Esophagus muscularis mucosa (tissue), 4 donors: ENCODE measurements at regions not wholly inside any gene's neighbourhood (a gene's known extent, or its start where the extent isn't known, plus 50 kb on each side); places are given as distances from the start of the nearest gene placed in this dataset.

Source experiments
- CTCF ChIP-seq, 3 experiments: fragments of 200-600 bp in 2 of 3; fragments of 450-650 bp in 1 of 3; sonication (generic) in 2 of 3; IDR thresholded peaks; one replicate each; pipeline ENCODE4 v1.5.1; 2017 to 2019; ENCODE audit warnings: antibody characterized with exemption in 3 of 3, mild to moderate bottlenecking in 2 of 3, moderate library complexity in 1 of 3
- EP300 ChIP-seq: sonication (generic); formaldehyde crosslinking; IDR thresholded peaks from one replicate; pipeline ENCODE4 v1.6.1; 2017; ENCODE audit warnings: antibody characterized with exemption
- POLR2A ChIP-seq: fragments of 450-650 bp; IDR thresholded peaks from one replicate; pipeline ENCODE4 v1.6.1; 2017; ENCODE audit warnings: antibody characterized with exemption, moderate library complexity, mild to moderate bottlenecking, low read depth
- POLR2AphosphoS5 ChIP-seq, 2 donors: sonication (generic); formaldehyde crosslinking; IDR thresholded peaks; one replicate each; pipeline ENCODE4 v1.6.1; 2017; ENCODE audit warnings: antibody characterized with exemption in 2 of 2

- no peak for TF ChIP-seq POLR2A
- TF ChIP-seq POLR2AphosphoS5 (IDR thresholded peaks at IDR 0.05): no peak
- no peak for TF ChIP-seq CTCF (IDR thresholded peaks at IDR 0.05)
- TF ChIP-seq EP300: no peak
Measured at GRCh38 chrX:39063702-39064101, 262.4 kb downstream of the MID1IP1 start.
